K562 (cell line): ENCODE measurements at regions not wholly inside any gene's neighbourhood (a gene's known extent, or its start where the extent isn't known, plus 50 kb on each side); places are given as distances from the start of the nearest gene placed in this dataset.

Experiments used
- ATF3 ChIP-seq, 2 experiments: fragments of 450-650 bp in 1 of 2; sonication (generic) in 1 of 2; formaldehyde crosslinking in 1 of 2; IDR thresholded peaks in 1 of 2; conservative IDR thresholded peaks in 1 of 2; 2 replicates each; pipeline versions ENCODE4 v1.6.1 to v1.8.1; 2016 to 2023; ENCODE audit warnings: mild to moderate bottlenecking in 2 of 2, moderate library complexity in 2 of 2, inconsistent platforms in 1 of 2, missing genetic modification reagents in 1 of 2
- BDP1 ChIP-seq: IDR thresholded peaks from 3 replicates; pipeline ENCODE4 v1.6.1; 2011; ENCODE audit not compliant: insufficient read length, insufficient read depth
- CTCF ChIP-seq, 3 experiments: IDR thresholded peaks in 2 of 3; conservative IDR thresholded peaks in 1 of 3; 2 replicates each; pipeline ENCODE4 v1.5.1; 2011 to 2012; ENCODE audit warnings: low read length in 3 of 3, mild to moderate bottlenecking in 3 of 3, control low read depth in 2 of 3, improper control_type of control experiment in 1 of 3, inconsistent platforms in 1 of 3, low read depth in 1 of 3, mixed read lengths in 1 of 3, moderate library complexity in 1 of 3; ENCODE audit not compliant: insufficient read depth in 2 of 3

GRCh38 chr2:30089171-30089570 is 57.6 kb upstream of the YPEL5 start:
- TF ChIP-seq CTCF (IDR thresholded peaks at IDR 0.05 in 2 of 3, conservative IDR thresholded peaks at IDR 0.05 in 1 of 3; ENCODE audit: insufficient read depth in 2 of 3, low read depth in 1 of 3, low read length in 3 of 3) (no peak), BDP1 (no peak), ATF3 (IDR thresholded peaks at IDR 0.05) (no peak), ATF3 (CRISPR knock-in tag; conservative IDR thresholded peaks at IDR 0.05) (no peak)
